Gastrocnemius medialis (tissue), 4 donors: ENCODE measurements at regions not wholly inside any gene's neighbourhood (a gene's known extent, or its start where the extent isn't known, plus 50 kb on each side); places are given as distances from the start of the nearest gene placed in this dataset.

ENCODE experiments used
- CTCF ChIP-seq, 5 experiments: fragments of 450-650 bp in 3 of 5; fragments of 200-600 bp in 2 of 5; sonication (generic) in 2 of 5; IDR thresholded peaks in 4 of 5; conservative IDR thresholded peaks in 1 of 5; 1 replicate in 4 of 5; 2 replicates in 1 of 5; pipeline ENCODE4 v1.5.1; 2016 to 2019; ENCODE audit warnings: antibody characterized with exemption in 5 of 5, mild to moderate bottlenecking in 3 of 5, moderate library complexity in 3 of 5
- POLR2A ChIP-seq, 2 donors: fragments of 450-650 bp; IDR thresholded peaks; one replicate each; pipeline ENCODE4 v1.6.1; 2017; ENCODE audit warnings: antibody characterized with exemption in 2 of 2, mild to moderate bottlenecking in 2 of 2, moderate library complexity in 2 of 2

- no peak for TF ChIP-seq CTCF (IDR thresholded peaks at IDR 0.05 in 4 of 5, conservative IDR thresholded peaks at IDR 0.05 in 1 of 5)
- TF ChIP-seq POLR2A (IDR thresholded peaks at IDR 0.05) = no peak
These were observed 88.6 kb upstream of the DHRSX start for GRCh38 chrX:2589186-2590020.
